ENCODE measurements at regions not wholly inside any gene's neighbourhood (a gene's known extent, or its start where the extent isn't known, plus 50 kb on each side); places are given as distances from the start of the nearest gene placed in this dataset.
A peak's percentile ranks its signal among the peaks of the same experiment; 100 is the strongest.

- no peak for DNase-seq (ENCODE audit: low spot score)
These were observed 93.5 kb upstream of the SPATS2L start for GRCh38 chr2:200212862-200213425.

- DNase-seq (ENCODE audit: low spot score), result no peak
These were observed 90.2 kb upstream of the SPATS2L start for GRCh38 chr2:200216310-200216709.

- DNase-seq (ENCODE audit: low spot score), result no peak
These were observed 89.2 kb upstream of the SPATS2L start for GRCh38 chr2:200217320-200217719.

GRCh38 chr2:200218645-200219044, 87.8 kb upstream of the SPATS2L start:
- no peak for DNase-seq (ENCODE audit: low spot score)

GRCh38 chr2:200219309-200220113, 87.0 kb upstream of the SPATS2L start:
- DNase-seq (ENCODE audit: low spot score), result no peak

- DNase-seq (ENCODE audit: low spot score), result no peak
These were observed 86.2 kb upstream of the SPATS2L start for GRCh38 chr2:200220251-200220650.

- DNase-seq (ENCODE audit: low spot score), result peak; percentile 73
These were observed 85.2 kb upstream of the SPATS2L start for GRCh38 chr2:200221055-200221955.

GRCh38 chr2:200222791-200223190, 83.7 kb upstream of the SPATS2L start:
- DNase-seq (ENCODE audit: low spot score), result no peak

GRCh38 chr2:200223205-200223784, 83.2 kb upstream of the SPATS2L start:
- DNase-seq (ENCODE audit: low spot score), result no peak

- DNase-seq (ENCODE audit: low spot score), result no peak
These were observed 80.5 kb upstream of the SPATS2L start for GRCh38 chr2:200225951-200226350.

- no peak for DNase-seq (ENCODE audit: low spot score)
These were observed 79.8 kb upstream of the SPATS2L start for GRCh38 chr2:200226451-200227426.

GRCh38 chr2:200230716-200231115, 75.8 kb upstream of the SPATS2L start:
- DNase-seq (ENCODE audit: low spot score), result no peak

GRCh38 chr2:200235533-200235932, 71.0 kb upstream of the SPATS2L start:
- DNase-seq (ENCODE audit: low spot score), result no peak

- no peak for DNase-seq (ENCODE audit: low spot score)
These were observed 67.3 kb upstream of the SPATS2L start for GRCh38 chr2:200239216-200239615.

GRCh38 chr2:200242570-200242969, 63.9 kb upstream of the SPATS2L start:
- no peak for DNase-seq (ENCODE audit: low spot score)

GRCh38 chr2:200243441-200243840, 63.1 kb upstream of the SPATS2L start:
- DNase-seq (ENCODE audit: low spot score), result no peak

GRCh38 chr2:200244111-200244510, 62.4 kb upstream of the SPATS2L start:
- DNase-seq (ENCODE audit: low spot score), result no peak

- DNase-seq (ENCODE audit: low spot score), result no peak
These were observed 59.0 kb upstream of the SPATS2L start for GRCh38 chr2:200247494-200247893.

- DNase-seq (ENCODE audit: low spot score), result no peak
These were observed 54.0 kb upstream of the SPATS2L start for GRCh38 chr2:200252265-200253067.

- no peak for DNase-seq (ENCODE audit: low spot score)
These were observed 52.9 kb upstream of the SPATS2L start for GRCh38 chr2:200253639-200254038.
